ENCODE measurements at regions not wholly inside any gene's neighbourhood (a gene's known extent, or its start where the extent isn't known, plus 50 kb on each side); places are given as distances from the start of the nearest gene placed in this dataset.
"Not testable (repeated sequence)": the region's sequence is repeated elsewhere in the genome, so short reads cannot be mapped to it uniquely, and the experiment has no call there.

DNA sequence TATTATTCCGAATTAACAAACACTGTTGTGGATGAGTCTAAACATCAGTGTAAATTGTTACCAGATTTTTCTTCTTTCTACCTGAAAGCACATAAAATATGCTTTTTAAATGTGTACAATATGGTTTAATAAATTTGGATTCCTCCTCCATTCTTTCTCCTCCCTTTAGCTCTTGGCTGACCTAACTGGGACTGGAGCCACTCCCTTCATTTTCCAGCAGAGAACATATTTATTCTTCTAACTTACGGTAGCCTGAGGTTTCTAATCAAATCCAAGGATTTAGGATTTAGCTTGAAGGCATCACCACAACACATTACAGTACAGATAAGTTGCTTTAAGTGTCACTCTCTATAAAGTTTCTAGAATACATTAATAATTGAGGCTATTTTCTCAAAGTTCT, 88.2 kb upstream of the SEMA3C start:
- DNase-seq (ENCODE audit: extremely low read depth in 1 of 11, low read depth in 9 of 11, low spot score in 4 of 11): no peak

DNA sequence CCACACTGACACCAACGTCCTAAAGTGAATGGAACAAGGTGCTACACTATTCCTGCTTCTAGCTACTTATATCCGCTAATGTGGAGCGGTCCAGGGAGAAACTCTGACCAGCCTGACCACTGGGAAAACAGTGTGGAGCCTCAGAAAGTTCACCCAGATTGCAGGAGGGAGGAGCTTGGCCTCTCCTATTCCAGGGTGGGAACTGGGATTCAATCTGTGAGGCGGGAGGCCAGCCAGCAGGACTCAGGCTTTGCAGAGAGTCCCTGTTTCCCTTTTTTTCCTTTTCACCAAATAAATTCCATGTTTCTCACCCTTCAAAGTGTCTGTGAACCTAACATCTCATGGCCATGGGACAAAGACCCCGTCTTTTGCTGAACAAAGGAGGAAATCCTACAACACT, 86.4 kb upstream of the SEMA3C start:
- no peak for DNase-seq (ENCODE audit: extremely low read depth in 1 of 11, low read depth in 9 of 11, low spot score in 4 of 11)

DNA sequence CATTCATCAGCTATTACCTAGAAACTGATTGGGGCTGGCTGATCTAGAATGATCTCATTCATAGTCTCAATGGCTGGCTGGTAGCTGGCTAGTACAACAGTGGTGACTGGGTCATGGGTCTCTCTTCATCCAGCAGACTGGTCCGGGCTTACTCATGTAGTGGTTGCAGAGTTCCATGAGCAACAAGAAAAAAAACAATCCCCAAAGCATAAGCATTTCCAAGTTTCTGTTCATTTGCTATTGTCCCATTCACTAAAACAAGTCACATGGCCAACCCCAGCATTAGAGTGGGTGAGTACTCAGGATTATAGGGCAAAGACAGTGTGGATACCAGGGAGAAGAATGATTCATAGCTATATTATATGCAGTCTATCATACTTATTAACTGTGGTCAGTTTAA, 85.2 kb upstream of the SEMA3C start:
- no peak for DNase-seq (ENCODE audit: extremely low read depth in 1 of 11, low read depth in 9 of 11, low spot score in 4 of 11)

DNA sequence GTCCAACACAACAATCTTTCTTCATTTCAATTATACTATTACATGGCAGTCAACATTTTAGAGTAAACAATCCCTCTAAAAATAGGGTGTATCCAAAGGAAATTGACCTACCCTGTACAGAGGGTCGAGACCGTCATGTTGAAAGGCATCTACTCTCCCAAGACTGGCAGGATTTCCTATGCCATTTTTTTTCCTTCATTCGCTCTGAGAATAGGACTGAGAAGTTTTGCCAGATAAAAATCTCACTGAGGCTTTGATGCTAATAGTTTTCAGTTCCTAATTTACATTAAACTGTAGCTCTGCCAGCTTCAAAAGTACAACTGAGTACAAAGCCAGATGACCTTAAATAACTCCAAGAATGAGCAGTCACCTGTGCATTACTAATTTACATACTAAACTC, 84.5 kb upstream of the SEMA3C start:
- no peak for DNase-seq (ENCODE audit: extremely low read depth in 1 of 11, low read depth in 9 of 11, low spot score in 4 of 11)

DNA sequence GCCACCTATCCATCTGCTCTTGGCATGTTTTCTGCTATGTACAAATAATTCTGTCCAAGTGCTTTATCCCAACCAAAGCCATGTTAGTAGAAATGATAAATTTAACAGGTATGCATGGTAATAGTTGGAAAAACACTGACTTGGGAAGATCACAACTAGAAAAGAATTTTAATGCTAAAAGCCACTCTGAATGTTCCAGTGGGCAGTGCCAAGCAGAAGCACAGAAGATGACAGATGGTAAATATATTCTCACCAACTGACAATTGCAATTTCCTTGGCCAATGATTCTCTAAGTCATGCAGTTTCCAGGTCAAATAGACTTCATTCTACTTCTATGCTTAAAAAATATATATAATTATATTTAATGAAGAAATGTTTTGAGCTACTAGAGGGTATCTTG, 83.6 kb upstream of the SEMA3C start:
- DNase-seq (ENCODE audit: extremely low read depth in 1 of 11, low read depth in 9 of 11, low spot score in 4 of 11): no peak

DNA sequence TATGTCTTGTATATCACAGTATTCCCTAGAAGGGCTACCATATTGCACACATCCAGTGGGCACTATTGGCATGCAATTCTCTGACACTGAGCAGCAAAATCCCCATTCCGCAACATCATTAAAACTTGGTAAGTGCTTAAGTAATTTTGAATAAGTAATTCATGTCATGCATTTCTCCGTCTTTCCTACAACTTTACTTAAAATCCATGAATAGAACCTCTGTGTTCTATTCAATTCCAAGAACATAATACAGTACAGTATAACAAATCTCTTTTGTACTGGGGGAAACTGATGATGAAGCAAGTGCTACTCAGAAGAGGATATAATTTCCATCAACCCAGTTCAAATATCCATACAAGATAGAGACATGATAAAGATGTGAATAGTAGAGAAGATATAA, 80.9 kb upstream of the SEMA3C start:
- no peak for DNase-seq (ENCODE audit: extremely low read depth in 1 of 11, low read depth in 9 of 11, low spot score in 4 of 11)

DNA sequence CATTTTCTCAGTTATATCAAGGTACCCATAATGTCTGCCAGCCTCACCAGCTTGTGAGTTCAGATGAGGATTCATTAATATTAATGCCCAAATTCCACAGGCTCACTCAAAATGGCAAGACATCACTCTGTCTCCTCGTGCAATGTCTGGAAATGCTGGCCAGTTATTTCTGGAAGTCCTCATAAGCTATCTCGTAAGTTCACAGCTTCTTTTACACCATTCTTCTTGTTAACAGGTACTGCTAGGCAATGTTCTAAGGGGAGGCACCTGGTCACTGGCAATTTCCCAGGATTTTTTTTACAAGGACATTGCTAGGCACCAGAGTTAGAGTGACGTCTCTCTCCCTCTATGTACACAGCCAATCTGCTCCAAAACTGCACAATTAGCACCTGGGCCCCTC, 80.2 kb upstream of the SEMA3C start:
- DNase-seq (ENCODE audit: extremely low read depth in 1 of 11, low read depth in 9 of 11, low spot score in 4 of 11): no peak

DNA sequence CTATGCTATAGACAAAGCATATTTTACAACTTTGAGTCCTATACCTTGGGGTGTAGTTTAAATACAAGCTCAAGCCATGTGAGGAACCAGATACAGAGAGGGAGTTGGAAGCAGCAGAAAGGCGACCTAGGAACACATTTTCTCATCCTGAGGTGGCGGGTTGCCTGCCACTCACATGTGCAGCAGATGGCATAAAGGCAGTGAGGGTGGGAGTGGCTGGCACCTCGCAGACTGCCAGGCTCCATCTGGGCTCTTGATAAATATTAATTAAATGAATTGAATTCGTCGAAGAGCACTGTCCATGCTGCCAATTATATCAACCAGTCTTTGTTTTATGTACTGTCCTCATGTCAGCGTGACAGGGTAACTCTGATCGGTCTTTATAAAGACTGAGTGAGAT, 79.0 kb upstream of the SEMA3C start:
- no peak for DNase-seq (ENCODE audit: extremely low read depth in 1 of 11, low read depth in 9 of 11, low spot score in 4 of 11)

DNA sequence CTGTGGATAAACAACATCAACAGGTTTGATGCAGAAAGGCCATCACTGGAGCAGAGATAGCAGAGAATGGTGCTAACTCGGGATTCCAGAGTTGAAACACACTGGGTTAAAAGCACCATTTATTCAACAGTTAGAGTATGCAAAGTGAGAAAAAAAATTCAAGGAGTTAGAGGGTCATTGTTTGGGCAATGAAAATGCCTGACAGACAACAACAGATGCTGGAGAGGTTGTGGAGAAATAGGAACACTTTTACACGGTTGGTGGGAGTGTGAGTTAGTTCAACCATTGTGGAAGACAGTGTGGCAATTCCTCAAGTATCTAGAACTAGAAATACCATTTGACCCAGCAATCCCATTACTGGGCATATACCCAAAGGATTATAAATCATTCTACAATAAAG, 77.4 kb upstream of the SEMA3C start:
- not testable (repeated sequence) for DNase-seq (ENCODE audit: extremely low read depth in 1 of 11, low read depth in 9 of 11, low spot score in 4 of 11)

DNA sequence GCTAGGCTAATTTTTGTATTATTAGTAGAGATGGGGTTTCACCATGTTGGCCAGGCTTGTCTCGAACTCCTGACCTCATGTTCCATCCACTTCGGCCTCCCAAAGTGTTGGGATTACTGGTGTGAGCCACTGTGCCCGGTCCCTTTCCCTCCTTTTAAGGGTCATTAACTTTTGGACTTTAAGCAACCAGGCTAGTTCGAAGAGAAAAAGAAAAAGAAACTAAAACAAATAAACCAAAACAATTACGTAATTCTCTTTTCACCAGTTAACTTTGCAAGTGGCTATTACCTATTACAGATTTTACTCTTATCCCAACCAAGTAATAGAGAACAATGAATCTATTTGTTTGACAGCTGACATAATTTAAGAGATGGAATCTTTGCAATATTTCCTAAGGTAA, 72.8 kb upstream of the SEMA3C start:
- DNase-seq (ENCODE audit: extremely low read depth in 1 of 11, low read depth in 9 of 11, low spot score in 4 of 11): no peak

DNA sequence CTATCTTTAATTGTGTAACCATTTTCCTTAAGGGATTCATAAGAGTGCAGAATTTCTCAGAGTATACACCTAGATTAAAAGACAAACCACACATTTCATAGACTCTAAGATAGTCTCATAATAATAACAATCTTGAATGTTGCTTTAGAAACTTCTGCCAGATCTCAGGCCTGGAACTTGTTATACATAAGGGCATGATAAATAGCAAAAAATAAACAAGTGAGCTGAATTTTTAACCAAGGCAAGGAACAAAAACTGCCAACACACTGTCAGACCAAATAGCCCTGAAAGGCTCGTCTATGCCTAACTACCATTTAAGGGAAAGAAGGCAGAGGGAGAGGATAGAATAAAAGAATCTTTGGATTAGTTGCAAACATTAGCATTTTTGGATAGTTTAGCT, 65.8 kb upstream of the SEMA3C start:
- no peak for DNase-seq (ENCODE audit: extremely low read depth in 1 of 11, low read depth in 9 of 11, low spot score in 4 of 11)

DNA sequence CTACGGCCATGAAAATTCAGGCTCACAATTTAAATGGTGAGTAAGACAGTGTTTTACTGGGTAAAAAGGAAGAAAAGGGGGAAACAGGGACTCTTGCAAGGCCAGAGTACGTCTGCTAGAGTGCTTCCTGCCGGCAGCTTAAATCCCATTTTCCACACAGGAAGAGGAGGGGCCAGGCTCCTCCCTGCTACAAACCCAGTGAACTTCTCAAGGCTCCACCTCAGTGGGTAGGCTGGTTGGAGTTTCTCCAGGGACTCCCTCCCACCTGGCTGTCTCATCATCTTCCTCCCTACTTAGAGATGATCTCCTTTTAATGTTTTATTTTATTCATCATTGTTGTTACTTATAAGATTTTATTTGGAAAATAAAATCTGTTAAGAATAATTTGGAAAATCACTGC, 62.6 kb upstream of the SEMA3C start:
- DNase-seq (ENCODE audit: extremely low read depth in 1 of 11, low read depth in 9 of 11, low spot score in 4 of 11): no peak

DNA sequence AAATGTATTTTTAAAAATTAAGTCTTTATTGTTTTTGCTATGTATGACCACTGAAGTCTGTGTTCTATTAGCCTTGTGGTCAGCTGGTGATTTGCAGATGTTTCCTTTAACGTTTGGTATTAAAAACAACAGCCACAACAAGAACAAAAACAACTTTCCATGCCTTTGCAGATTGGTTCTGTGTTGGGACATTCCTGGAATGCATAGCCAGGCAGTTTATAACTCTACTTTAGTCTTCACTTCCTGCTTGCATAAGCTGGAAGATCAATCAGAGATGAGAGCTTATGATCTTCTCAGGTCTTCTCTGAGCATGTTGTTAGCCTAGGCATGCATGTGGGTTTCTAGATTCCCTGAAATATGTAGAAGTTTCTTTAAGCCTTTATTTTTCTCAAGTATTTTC, 58.9 kb upstream of the SEMA3C start:
- DNase-seq (ENCODE audit: extremely low read depth in 1 of 11, low read depth in 9 of 11, low spot score in 4 of 11): no peak

DNA sequence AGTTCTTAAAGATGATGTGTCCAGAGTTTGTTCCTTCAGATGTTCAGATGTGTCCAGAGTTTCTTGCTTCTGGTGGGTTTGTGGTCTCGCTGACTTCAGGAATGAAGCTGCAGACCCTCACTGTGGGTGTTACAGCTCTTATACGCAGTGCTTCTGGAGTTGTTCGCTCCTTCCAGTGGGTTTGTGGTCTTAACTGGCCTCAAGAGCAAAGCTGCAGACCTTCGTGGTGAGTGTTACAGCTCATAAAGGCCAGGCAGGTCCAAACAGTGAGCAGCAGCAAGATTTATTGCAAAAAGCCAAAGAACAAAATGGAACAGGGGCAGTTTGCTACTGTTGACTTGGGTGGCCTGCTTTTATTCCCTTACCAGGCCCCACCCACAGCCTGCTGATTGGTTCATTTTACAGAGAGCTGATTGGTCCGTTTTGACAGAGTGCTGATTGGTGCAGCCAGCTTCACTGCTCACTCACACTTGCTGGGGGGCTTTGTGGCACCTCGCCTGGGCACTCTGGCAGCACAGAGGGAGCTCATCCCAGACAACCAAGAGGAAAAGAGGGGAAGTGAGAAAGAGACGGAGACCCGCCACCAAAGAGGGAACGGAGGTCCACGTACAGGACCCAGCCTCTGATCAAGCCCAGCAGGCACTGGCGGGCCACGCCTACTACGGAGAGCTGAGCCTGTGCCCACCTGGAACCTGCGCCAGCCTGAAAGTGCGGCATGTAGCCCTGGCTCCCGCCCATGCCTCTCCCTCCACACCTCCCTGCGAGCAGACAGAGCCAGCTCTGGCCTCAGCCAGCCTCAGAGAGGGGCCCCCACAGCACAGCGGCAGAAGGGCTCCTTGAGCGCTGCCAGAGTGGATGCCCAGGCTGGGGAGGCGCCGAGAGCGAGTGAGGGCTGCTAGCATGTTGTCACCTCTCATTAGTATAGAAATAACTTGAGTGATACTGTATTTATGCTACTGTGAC, 55.8 kb upstream of the SEMA3C start:
- no peak for DNase-seq (ENCODE audit: extremely low read depth in 1 of 11, low read depth in 9 of 11, low spot score in 4 of 11)

DNA sequence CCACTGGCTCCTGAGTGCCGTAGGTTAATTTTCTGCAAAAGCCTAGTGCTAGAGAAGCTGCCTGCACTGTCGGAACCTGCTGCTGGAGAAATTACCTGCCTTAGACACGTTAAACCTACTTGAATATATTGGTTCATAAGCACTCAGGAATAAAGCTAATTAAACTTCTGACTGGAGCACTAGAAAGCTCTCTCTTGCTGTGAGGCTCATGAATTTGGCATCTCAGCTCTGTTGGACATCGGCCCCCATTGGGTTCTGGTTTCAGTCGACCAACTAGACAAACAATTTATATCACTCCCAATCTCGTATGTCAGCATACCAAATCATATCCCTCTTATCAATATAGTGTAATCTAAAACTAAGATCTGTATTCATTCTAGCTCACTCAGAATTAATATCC, 52.4 kb upstream of the SEMA3C start:
- no peak for DNase-seq (ENCODE audit: extremely low read depth in 1 of 11, low read depth in 9 of 11, low spot score in 4 of 11)
